Lung microvascular endothelial cell (primary cell): ENCODE measurements at regions not wholly inside any gene's neighbourhood (a gene's known extent, or its start where the extent isn't known, plus 50 kb on each side); places are given as distances from the start of the nearest gene placed in this dataset.

Source experiments
- DNase-seq, 2 donors: peaks; one replicate each; pipeline versions ENCODE4 v3.0.0 to v3.0.0-alpha.2; 2010; ENCODE audit warnings: low read depth in 2 of 2

DNA sequence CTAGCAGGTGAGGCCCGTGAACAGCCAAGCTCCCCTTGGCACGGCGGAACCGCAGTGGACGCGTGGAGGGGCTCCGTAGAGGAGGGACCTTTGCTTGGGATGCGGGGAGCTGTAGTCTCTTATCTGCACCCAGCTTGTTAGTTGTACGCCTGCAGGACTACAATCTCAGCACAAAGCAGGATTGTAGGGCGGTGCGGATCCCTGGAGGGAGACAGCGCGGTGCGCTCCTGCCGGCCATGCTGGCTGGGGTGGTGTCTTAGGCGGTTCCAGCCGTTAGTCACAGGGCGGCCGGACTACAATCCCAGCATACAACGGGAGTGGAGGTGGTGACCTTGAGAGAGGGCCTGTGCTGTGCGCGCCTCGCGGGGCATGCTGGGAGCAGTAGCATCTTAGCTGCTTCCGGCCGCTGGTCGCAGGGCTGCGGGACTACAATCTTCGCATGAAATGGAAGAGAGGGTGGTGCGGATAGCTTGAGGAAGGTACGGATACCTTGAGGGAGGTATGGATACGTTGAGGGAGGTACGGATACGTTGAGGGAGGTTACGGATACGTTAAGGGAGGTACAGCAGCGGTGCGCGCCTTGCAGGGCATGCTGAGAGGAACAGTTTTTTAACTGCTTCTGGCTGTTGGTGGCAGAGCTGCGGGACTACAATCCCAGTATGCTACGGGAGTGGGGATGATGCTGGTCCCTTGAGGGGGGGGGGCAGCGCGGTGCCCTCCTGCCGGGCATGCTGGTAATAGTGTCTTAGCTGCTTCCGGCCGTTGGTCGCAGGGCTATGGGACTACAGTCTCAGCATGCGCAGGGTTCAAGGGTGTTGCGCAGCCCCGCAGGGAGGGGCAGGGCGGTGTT is 1419.1 kb downstream of the UQCRFS1 start:
- DNase-seq: peak; percentile 94 to 96

GRCh38 chr19:27793128-27793643 is 1419.8 kb downstream of the UQCRFS1 start:
- peak; percentile 37 to 63 for DNase-seq

DNA sequence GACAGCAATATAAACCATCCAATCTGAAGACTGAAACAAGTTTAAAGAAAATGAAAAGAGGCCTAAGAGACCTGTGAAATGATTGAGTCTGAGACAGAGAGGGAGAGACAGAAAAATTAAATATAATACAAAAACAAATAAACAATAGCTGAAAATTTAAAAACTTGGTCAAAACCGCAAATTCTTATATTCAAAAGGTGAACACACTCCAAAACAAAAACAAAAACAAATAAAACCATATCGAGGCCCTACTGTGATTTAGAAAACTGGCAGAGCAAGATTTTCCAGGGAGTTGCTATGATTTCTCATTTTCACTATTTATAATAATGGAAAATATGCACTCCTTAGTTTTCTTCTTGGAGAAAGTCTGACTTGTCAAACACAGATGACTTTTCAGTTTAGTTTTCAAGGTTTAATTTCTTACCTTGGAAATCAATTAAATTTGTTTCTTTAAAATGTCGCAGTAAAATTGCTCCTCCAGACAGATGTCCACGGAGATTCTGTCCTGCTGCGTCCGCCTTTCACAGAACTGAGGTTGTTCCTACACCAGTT is 1420.3 kb downstream of the UQCRFS1 start:
- DNase-seq: no peak

DNA sequence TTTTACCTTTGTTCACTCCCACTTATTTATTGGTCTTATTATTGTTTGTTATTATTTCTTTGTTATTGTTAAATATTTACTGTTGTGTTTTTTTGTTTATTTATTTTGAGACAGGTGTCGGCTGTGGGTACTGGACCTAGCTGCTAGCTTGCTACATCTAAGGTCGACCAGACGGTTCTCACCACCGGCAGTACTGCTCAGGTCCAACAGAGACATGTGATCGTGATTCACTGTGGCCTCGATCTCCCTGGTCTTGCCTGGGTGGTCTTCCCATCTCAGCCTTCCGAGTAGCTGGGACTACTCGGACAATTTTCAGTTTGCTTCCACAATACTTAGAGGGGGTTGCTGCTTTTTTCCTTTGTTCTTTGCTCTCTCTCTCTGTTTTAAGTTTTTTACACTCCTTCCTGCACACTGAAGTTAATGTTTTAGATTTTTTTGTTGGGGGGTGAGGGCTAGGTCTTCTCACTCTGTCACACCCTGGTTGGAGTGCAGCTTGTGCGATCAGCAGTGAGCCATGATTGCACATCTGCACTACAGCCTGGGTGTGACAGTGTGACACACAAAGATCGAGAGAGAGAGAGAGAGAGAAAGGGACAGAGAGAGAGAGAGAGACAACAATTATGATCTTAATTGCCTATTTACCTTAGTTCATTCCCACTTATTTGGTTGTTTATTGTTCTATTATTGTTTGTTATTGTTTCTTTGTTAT is 1432.4 kb downstream of the UQCRFS1 start:
- DNase-seq: no peak

DNA sequence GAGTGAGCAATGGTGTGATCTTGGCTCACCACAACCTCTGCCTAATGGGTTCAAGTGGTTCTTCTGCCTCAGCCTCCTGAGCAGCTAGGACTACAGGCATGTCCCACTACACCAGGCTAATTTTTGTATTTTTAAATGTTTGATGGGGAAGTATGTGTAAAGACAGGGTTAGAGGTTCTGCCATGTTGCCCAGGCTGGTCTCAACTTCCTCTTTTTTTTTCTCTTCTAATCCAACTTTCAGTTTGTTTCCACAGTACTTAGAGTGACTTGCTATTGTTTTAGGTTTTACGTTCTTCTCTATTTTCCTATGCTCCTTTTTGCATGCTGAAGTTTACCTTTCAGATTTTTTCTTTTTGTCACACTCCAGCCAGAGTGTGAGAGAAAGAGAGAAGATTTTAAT is 1433.0 kb downstream of the UQCRFS1 start:
- no peak for DNase-seq

GRCh38 chr19:27777726-27778125 is 1435.2 kb downstream of the UQCRFS1 start:
- DNase-seq: no peak

DNA sequence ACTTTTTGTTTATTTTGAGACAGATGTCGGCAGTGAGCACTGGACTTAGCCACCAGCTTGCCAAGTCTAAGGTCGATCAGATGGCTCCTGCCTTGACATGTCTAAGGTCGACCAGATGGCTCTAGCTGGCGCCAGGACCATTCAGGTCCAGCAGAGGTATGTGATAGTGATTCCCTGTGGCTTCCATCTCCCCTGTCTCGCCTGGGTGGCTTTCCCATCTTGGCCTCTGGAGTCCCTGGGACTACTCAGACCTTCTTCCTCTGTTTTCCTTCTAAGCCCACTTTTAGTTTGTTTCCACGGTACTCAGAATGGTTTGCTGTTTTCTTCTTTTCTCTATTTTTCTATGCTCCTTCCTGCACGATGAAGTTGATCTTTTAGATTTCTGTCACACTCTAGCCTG is 1435.7 kb downstream of the UQCRFS1 start:
- DNase-seq: no peak

DNA sequence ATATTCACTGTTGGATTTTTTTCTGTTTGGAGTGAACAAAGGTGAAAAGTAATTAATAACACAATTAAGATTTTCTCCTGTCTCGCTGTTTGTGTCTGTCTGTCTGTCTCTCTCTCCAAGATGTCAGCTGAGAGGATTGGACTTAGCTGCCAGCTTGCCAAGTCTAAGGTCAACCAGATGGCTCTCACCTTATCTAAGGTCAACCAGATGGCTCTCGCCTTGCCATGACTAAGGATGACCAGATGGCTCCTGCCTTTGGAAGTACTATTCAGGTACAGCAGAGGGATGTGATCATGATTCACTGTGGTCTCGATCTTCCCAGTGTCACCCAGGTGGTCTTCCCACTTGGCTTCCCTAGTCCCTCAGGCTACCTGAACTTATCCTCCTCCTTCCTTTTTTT is 1436.4 kb downstream of the UQCRFS1 start:
- no peak for DNase-seq

GRCh38 chr19:27776020-27776419 is 1436.9 kb downstream of the UQCRFS1 start:
- no peak for DNase-seq

DNA sequence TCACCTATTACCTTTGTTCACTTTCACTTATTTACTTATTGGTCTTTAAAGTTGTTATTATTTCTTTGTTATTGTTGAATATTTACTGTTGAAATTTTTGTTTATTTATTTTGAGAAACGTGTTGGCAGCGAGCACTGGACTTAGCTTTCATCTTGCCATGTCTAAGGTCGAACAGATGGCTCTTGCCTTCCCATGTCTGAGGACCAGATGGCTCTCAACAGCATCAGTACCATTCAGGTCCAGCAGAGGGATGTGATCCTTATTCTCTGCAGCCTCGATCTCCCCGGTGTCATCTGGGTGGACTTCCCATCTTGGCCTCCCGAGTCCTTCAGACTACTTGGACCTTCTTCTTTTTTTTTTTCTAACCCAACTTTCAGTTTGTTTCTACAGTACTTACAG is 1437.6 kb downstream of the UQCRFS1 start:
- no peak for DNase-seq

DNA sequence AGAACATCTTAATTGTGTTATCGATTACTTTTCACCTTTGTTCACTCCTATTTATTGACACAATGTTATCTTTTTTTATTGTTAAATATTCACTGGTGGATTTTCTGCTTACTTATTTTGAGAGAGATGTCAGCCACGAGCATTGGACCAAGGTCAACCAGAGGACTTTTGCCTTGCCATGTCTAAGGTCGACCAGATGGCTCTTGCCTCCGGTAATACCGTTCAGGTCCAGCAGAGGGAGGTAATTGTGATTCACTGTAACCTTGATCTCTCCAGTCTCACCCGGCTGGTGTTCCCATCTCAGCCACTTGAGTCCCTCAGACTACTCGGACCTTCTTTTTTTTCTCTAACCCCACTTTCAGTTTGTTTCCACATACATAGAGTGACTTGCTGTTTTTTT is 1438.1 kb downstream of the UQCRFS1 start:
- DNase-seq: no peak

DNA sequence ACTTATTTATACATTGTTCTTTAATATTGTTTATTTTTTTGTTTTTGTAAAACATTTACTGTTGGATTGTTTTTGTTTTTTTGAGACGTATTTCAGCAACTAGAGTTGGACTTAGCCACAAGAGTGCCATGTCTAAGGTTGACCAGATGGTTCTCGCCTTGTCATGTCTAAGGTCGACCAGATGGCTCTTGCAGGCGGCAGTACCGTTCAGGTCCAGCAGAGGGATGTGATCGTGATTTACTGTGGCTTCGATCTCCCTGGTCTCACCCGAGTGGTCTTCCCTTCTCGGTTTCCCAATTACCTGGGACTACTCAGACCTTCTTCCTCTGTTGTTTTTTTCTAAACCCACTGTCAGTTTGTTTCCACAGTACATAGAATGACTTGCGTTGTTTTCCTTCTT is 1438.6 kb downstream of the UQCRFS1 start:
- DNase-seq: no peak

- DNase-seq: no peak
Observed at GRCh38 chr19:27773318-27774094, 1439.4 kb downstream of the UQCRFS1 start.

- DNase-seq: no peak
Observed at GRCh38 chr19:27772059-27772458, 1440.9 kb downstream of the UQCRFS1 start.

DNA sequence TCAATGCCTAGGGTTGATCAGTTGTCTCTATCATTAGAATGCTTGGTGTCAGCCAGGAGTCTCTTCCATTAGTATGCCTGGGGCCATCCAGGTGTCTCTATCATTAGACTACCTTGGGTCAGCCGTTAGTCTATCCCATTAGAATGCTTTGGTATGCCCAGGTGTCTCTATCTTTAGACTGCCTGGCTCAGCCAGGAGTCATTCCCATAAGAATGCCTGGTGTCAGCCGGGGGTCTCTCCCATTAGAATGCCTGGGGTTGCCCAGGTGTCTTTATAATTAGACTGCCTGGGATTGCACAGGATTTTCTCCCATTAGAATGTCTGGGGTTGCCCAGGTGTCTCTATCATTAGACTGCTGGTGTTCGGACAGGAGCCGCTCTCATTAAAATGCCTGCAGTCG is 1442.9 kb downstream of the UQCRFS1 start:
- DNase-seq: no peak

- DNase-seq: no peak
Observed at GRCh38 chr19:27767234-27767633, 1445.7 kb downstream of the UQCRFS1 start.

GRCh38 chr19:27765912-27766725 is 1446.8 kb downstream of the UQCRFS1 start:
- DNase-seq: no peak

GRCh38 chr19:27765397-27765796 is 1447.6 kb downstream of the UQCRFS1 start:
- DNase-seq: no peak

GRCh38 chr19:27764186-27764804 is 1448.7 kb downstream of the UQCRFS1 start:
- DNase-seq: no peak

- DNase-seq: no peak
Observed at GRCh38 chr19:27762933-27763332, 1450.0 kb downstream of the UQCRFS1 start.
